RWPE1 (cell line): ENCODE measurements at regions not wholly inside any gene's neighbourhood (a gene's known extent, or its start where the extent isn't known, plus 50 kb on each side); places are given as distances from the start of the nearest gene placed in this dataset.

Experiments
- CTCF ChIA-PET: fragments of 350-600 bp; sonication (Branson Sonifier 250); formaldehyde crosslinking; extraction: SDS; loops from one replicate; lab custom pipeline; 2021; lab: Yijun Ruan, JAX
- POLR2A ChIA-PET: fragments of 400-600 bp; formaldehyde crosslinking; extraction: SDS; loops from one replicate; lab custom pipeline; 2020; ENCODE audit warnings: antibody characterized with exemption; ENCODE audit not compliant: low non-redundant PET; lab: Yijun Ruan, JAX
- DNase-seq: peaks from one replicate; pipeline ENCODE4 v3.0.0; 2012; ENCODE audit warnings: low spot score
- H3K27ac ChIP-seq: fragments of 450-650 bp; 2 replicates; pipeline ENCODE4 v1.5.1; 2017
- TF ChIP-seq, protein P1 (sequence below): fragments of 450-650 bp; conservative IDR thresholded peaks from 2 replicates; pipeline ENCODE4 v1.5.1; 2017; ENCODE audit warnings: low read depth, mild to moderate bottlenecking

DNA sequence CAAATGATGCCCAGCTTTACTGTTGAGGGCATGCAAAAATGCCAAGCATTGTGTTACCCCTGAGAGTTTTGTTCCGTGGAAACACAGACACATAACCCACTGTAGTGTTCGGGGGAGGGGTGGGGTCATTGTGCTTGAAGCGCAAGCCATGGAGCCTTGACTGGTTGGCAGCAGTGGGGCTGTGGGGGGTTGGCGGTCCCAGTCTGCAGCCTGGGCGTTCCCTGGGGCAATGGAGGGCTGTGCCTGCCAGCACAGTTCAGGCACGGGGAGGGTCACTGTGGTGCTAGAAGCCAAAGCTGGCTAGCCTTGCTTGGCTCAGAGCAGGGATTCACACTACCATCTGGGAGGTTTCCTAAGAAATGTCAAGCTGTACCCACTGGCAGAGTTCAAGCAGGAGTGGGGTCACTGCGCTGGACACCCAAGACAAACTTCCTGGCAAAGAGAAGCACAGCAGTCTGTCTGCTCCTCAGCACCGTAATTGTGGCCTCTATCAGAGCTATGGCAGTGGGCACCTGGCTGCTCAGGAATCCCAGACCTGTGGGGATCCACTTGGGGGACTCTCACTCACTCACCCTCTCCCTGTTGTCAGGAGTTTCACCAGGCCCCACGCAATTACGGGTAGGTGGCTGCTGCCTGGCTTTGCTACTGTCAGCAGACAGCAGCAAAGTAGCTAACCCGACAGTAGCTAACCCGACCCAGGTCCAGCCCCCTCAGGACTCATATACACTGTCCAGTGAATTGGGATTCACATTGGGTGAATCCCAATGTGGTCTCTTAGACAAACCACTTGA is 292.4 kb downstream of the ZWINT start:
- DNase-seq, result no peak
- no peak overlapping the region for H3K27ac ChIP-seq
- ChIA-PET CTCF (no interaction called here), POLR2A (no interaction called here)
- TF ChIP-seq, protein P1, sequence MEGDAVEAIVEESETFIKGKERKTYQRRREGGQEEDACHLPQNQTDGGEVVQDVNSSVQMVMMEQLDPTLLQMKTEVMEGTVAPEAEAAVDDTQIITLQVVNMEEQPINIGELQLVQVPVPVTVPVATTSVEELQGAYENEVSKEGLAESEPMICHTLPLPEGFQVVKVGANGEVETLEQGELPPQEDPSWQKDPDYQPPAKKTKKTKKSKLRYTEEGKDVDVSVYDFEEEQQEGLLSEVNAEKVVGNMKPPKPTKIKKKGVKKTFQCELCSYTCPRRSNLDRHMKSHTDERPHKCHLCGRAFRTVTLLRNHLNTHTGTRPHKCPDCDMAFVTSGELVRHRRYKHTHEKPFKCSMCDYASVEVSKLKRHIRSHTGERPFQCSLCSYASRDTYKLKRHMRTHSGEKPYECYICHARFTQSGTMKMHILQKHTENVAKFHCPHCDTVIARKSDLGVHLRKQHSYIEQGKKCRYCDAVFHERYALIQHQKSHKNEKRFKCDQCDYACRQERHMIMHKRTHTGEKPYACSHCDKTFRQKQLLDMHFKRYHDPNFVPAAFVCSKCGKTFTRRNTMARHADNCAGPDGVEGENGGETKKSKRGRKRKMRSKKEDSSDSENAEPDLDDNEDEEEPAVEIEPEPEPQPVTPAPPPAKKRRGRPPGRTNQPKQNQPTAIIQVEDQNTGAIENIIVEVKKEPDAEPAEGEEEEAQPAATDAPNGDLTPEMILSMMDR, result no peak

- no peak for DNase-seq
- TF ChIP-seq, protein P1, result no peak
- ChIA-PET CTCF (no interaction called here), POLR2A (no interaction called here)
- H3K27ac ChIP-seq, result no peak overlapping the region
Measured at GRCh38 chr10:56068040-56068439, 293.0 kb downstream of the ZWINT start.

GRCh38 chr10:56063642-56064041 is 297.4 kb downstream of the ZWINT start:
- POLR2A ChIA-PET, result no interaction called here
- no peak for DNase-seq
- H3K27ac ChIP-seq, result no peak overlapping the region
- CTCF ChIA-PET, result no interaction called here
- TF ChIP-seq, protein P1, result no peak

- POLR2A ChIA-PET, result no interaction called here
- DNase-seq, result no peak
- TF ChIP-seq, protein P1, result no peak
- CTCF ChIA-PET, result no interaction called here
- H3K27ac ChIP-seq, result no peak overlapping the region
Measured at GRCh38 chr10:56057860-56058259, 303.2 kb downstream of the ZWINT start.

DNA sequence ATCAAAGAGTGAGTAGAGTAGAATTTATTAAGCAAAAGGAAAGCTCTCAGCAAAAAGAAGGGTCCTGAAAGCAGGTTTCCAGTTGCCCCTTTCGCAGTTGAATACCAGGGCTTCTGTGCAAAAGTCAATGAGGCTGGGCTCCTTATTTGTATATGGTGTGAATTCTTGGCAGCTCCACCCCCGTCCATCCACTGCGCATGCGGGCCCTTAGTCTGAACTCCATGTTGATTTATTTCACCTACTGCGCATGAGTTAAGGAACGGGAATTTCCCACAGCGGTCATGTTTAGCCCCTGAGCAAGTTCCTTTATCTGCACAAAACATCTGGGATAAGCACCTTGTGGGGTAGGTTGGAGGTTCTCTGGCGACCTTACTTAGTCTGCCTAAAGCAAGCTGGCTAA is 325.6 kb downstream of the ZWINT start:
- no peak overlapping the region for H3K27ac ChIP-seq
- POLR2A ChIA-PET, result no interaction called here
- no peak for DNase-seq
- CTCF ChIA-PET, result interaction anchor here (0.8 kb wide), 1 partner anchor 1207 kb away, joined by 3 read pairs; no protein-coding TSS in a partner anchor
- TF ChIP-seq, protein P1, result no peak

GRCh38 chr10:56028298-56029132 is 332.5 kb downstream of the ZWINT start:
- H3K27ac ChIP-seq, result no peak overlapping the region
- CTCF ChIA-PET, result no interaction called here
- TF ChIP-seq, protein P1, result no peak
- POLR2A ChIA-PET, result no interaction called here
- no peak for DNase-seq
